ENCODE measurements at regions not wholly inside any gene's neighbourhood (a gene's known extent, or its start where the extent isn't known, plus 50 kb on each side); places are given as distances from the start of the nearest gene placed in this dataset.

DNA sequence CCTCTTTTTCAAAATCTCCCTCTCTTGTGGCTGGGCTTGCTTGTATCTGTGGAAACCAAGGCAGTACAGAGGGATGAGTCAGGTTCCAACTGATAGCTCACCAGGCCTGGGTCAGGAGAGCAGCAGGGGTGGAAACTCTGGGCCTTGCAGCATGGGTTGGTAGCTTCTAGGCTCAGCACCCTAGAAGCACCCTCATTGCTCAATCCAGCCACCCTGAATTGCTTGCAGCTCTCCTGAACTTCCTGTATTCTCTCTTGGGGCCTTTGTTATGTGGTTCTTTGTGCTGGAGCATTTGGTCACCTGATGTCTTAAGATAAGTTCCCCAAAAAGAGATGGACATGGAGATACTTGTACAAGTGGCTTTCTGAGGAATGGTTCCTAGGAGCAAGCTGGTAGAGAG, 169.4 kb downstream of the IRX5 start:
- TF ChIP-seq, protein P1, sequence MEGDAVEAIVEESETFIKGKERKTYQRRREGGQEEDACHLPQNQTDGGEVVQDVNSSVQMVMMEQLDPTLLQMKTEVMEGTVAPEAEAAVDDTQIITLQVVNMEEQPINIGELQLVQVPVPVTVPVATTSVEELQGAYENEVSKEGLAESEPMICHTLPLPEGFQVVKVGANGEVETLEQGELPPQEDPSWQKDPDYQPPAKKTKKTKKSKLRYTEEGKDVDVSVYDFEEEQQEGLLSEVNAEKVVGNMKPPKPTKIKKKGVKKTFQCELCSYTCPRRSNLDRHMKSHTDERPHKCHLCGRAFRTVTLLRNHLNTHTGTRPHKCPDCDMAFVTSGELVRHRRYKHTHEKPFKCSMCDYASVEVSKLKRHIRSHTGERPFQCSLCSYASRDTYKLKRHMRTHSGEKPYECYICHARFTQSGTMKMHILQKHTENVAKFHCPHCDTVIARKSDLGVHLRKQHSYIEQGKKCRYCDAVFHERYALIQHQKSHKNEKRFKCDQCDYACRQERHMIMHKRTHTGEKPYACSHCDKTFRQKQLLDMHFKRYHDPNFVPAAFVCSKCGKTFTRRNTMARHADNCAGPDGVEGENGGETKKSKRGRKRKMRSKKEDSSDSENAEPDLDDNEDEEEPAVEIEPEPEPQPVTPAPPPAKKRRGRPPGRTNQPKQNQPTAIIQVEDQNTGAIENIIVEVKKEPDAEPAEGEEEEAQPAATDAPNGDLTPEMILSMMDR (IDR thresholded peaks at IDR 0.05): no peak
- no peak for TF ChIP-seq POLR2A (IDR thresholded peaks at IDR 0.05)

Measured in Peyer's patch (tissue), 4 donors.